ENCODE measurements at regions not wholly inside any gene's neighbourhood (a gene's known extent, or its start where the extent isn't known, plus 50 kb on each side); places are given as distances from the start of the nearest gene placed in this dataset.
A peak's percentile ranks its signal among the peaks of the same experiment; 100 is the strongest.

GRCh38 chr2:64853894-64854293, 135.3 kb upstream of the SLC1A4 start:
- ChIA-PET CTCF (interaction anchor here (0.7 kb wide), 1 partner anchor 13 kb away, joined by 4 read pairs; no protein-coding TSS in a partner anchor), POLR2A (no interaction called here)
- Histone ChIP-seq H3K36me3 (ENCODE audit: control insufficient read depth in 2 of 2, insufficient read depth in 1 of 2, low read length in 2 of 2) (no peaks in the 10 kb centered on the region), H3K27ac (ENCODE audit: extremely low read depth, low read depth, low read length) (no peak overlapping the region), H3K4me3 (ENCODE audit: low read depth, low read length) (no peak overlapping the region), H3K4me1 (ENCODE audit: control insufficient read depth, insufficient read depth, low read length) (peaks cover under 1% of the 10 kb centered on the region; the same call in 1 of the 2 replicates), H3K9me3 (ENCODE audit: control insufficient read depth, insufficient read depth, low read depth, low read length) (no peaks in the 10 kb centered on the region)
- no peak for TF ChIP-seq INSM2 (tag by site-specific recombination; IDR thresholded peaks at IDR 0.05)
- no peak for TF ChIP-seq ZNF350 (tag by site-specific recombination; IDR thresholded peaks at IDR 0.05)
- TF ChIP-seq ZNF785 (tag by site-specific recombination; IDR thresholded peaks at IDR 0.05), result no peak
- no peak for TF ChIP-seq ZNF623 (tag by site-specific recombination; IDR thresholded peaks at IDR 0.05)
- TF ChIP-seq ZNF692 (tag by site-specific recombination; IDR thresholded peaks at IDR 0.05), result no peak

GRCh38 chr2:64854773-64855237, 134.4 kb upstream of the SLC1A4 start:
- no peak overlapping the region for H3K27ac ChIP-seq (ENCODE audit: extremely low read depth, low read depth, low read length)
- TF ChIP-seq ZNF677 (tag by site-specific recombination; IDR thresholded peaks at IDR 0.05) (no peak), ZFHX2 (tag by site-specific recombination; conservative IDR thresholded peaks at IDR 0.05) (peak; percentile 49), ZFP69B (tag by site-specific recombination; IDR thresholded peaks at IDR 0.05) (no peak), EGR2 (tag by site-specific recombination; IDR thresholded peaks at IDR 0.05; ENCODE audit: low read depth) (0 out of 2 replicates have a peak, but pooled peaks have one; percentile 27), ZNF623 (tag by site-specific recombination; IDR thresholded peaks at IDR 0.05) (no peak)
- ChIA-PET CTCF (interaction anchor here (1.2 kb wide), 1 partner anchor 23 kb away, joined by 4 read pairs; no protein-coding TSS in a partner anchor), POLR2A (no interaction called here)
- H3K36me3 ChIP-seq (ENCODE audit: control insufficient read depth in 2 of 2, insufficient read depth in 1 of 2, low read length in 2 of 2), result no peaks in the 10 kb centered on the region
- H3K4me3 ChIP-seq (ENCODE audit: low read depth, low read length), result no peak overlapping the region
- peaks cover 4% of the 10 kb centered on the region; the same call in 1 of the 2 replicates for H3K4me1 ChIP-seq (ENCODE audit: control insufficient read depth, insufficient read depth, low read length)
- H3K9me3 ChIP-seq (ENCODE audit: control insufficient read depth, insufficient read depth, low read depth, low read length), result no peaks in the 10 kb centered on the region

- H3K9me3 ChIP-seq (ENCODE audit: control insufficient read depth, insufficient read depth, low read depth, low read length), result no peaks in the 10 kb centered on the region
- peaks cover 4% of the 10 kb centered on the region; the same call in 1 of the 2 replicates for H3K4me1 ChIP-seq (ENCODE audit: control insufficient read depth, insufficient read depth, low read length)
- no peak overlapping the region for H3K4me3 ChIP-seq (ENCODE audit: low read depth, low read length)
- peak; percentile 64 for TF ChIP-seq ZIC2 (tag by site-specific recombination; IDR thresholded peaks at IDR 0.05)
- TF ChIP-seq REST (tag by site-specific recombination; IDR thresholded peaks at IDR 0.05), result peak; percentile 39; the same call in 1 of the 2 replicates
- no peak for TF ChIP-seq ZNF658 (tag by site-specific recombination; IDR thresholded peaks at IDR 0.05)
- no peak for TF ChIP-seq ZNF707 (tag by site-specific recombination; IDR thresholded peaks at IDR 0.05)
- TF ChIP-seq ZNF10 (tag by site-specific recombination; IDR thresholded peaks at IDR 0.05), result no peak
- TF ChIP-seq BCL11A (tag by site-specific recombination; IDR thresholded peaks at IDR 0.05; ENCODE audit: low read depth), result no peak
- TF ChIP-seq ZBTB10 (tag by site-specific recombination; IDR thresholded peaks at IDR 0.05), result no peak
- no peak for TF ChIP-seq YY1 (tag by site-specific recombination; IDR thresholded peaks at IDR 0.05)
- H3K27ac ChIP-seq (ENCODE audit: extremely low read depth, low read depth, low read length), result no peak overlapping the region
- POLR2A ChIA-PET, result interaction anchor here (1.1 to 1.8 kb wide), 3 partner anchors 90 to 204 kb away, joined by 3 to 14 read pairs (median 7); partner anchors contain the start of gene SERTAD2
- CTCF ChIA-PET, result interaction anchor here (0.6 to 1.3 kb wide), 3 partner anchors 10 to 530 kb away, joined by 3 read pairs; no protein-coding TSS in a partner anchor
- H3K36me3 ChIP-seq (ENCODE audit: control insufficient read depth in 2 of 2, insufficient read depth in 1 of 2, low read length in 2 of 2), result no peaks in the 10 kb centered on the region
Measured at GRCh38 chr2:64857581-64858471, 131.4 kb upstream of the SLC1A4 start.

All from HEK293 (cell line).